ENCODE measurements at regions not wholly inside any gene's neighbourhood (a gene's known extent, or its start where the extent isn't known, plus 50 kb on each side); places are given as distances from the start of the nearest gene placed in this dataset.

GRCh38 chr11:42542336-42542735, 769.5 kb upstream of the API5 start:
- Histone ChIP-seq H3K4me3 (no peak overlapping the region), H3K27me3 (no peaks in the 10 kb centered on the region), H3K4me1 (no peaks in the 10 kb centered on the region), H3K9me3 (no peaks in the 10 kb centered on the region), H3K27ac (no peak overlapping the region), H3K36me3 (no peaks in the 10 kb centered on the region)
- TF ChIP-seq POLR2AphosphoS5 (IDR thresholded peaks at IDR 0.05): no peak
- TF ChIP-seq CTCF (IDR thresholded peaks at IDR 0.05): no peak
- no peak for TF ChIP-seq POLR2A (IDR thresholded peaks at IDR 0.05)
- intact Hi-C loops (cut with DNase I; ENCODE audit: low total_unique reads): no loop called here
- no peak for DNase-seq (ENCODE audit: low spot score in 2 of 2)

- no peak for TF ChIP-seq POLR2AphosphoS5 (IDR thresholded peaks at IDR 0.05)
- TF ChIP-seq CTCF (IDR thresholded peaks at IDR 0.05): no peak
- TF ChIP-seq POLR2A (IDR thresholded peaks at IDR 0.05): no peak
- Histone ChIP-seq H3K4me3 (no peak overlapping the region), H3K27ac (no peak overlapping the region), H3K36me3 (no peaks in the 10 kb centered on the region), H3K9me3 (no peaks in the 10 kb centered on the region), H3K27me3 (no peaks in the 10 kb centered on the region), H3K4me1 (no peaks in the 10 kb centered on the region)
- DNase-seq (ENCODE audit: low spot score in 2 of 2): no peak
- intact Hi-C loops (cut with DNase I; ENCODE audit: low total_unique reads): no loop called here
Observed at GRCh38 chr11:42543844-42544419, 767.9 kb upstream of the API5 start.

GRCh38 chr11:42544726-42545125, 767.1 kb upstream of the API5 start:
- Histone ChIP-seq H3K36me3 (no peaks in the 10 kb centered on the region), H3K27me3 (no peaks in the 10 kb centered on the region), H3K4me1 (no peaks in the 10 kb centered on the region), H3K4me3 (no peak overlapping the region), H3K9me3 (no peaks in the 10 kb centered on the region), H3K27ac (no peak overlapping the region)
- intact Hi-C loops (cut with DNase I; ENCODE audit: low total_unique reads): no loop called here
- DNase-seq (ENCODE audit: low spot score in 2 of 2): no peak
- TF ChIP-seq POLR2AphosphoS5 (IDR thresholded peaks at IDR 0.05): no peak
- no peak for TF ChIP-seq POLR2A (IDR thresholded peaks at IDR 0.05)
- TF ChIP-seq CTCF (IDR thresholded peaks at IDR 0.05): no peak

GRCh38 chr11:42545954-42546353, 765.8 kb upstream of the API5 start:
- DNase-seq (ENCODE audit: low spot score in 2 of 2): no peak
- Histone ChIP-seq H3K27ac (no peak overlapping the region), H3K4me3 (no peak overlapping the region), H3K4me1 (no peaks in the 10 kb centered on the region), H3K27me3 (no peaks in the 10 kb centered on the region), H3K36me3 (no peaks in the 10 kb centered on the region), H3K9me3 (no peaks in the 10 kb centered on the region)
- TF ChIP-seq POLR2AphosphoS5 (IDR thresholded peaks at IDR 0.05) (no peak), CTCF (IDR thresholded peaks at IDR 0.05) (no peak), POLR2A (IDR thresholded peaks at IDR 0.05) (no peak)
- intact Hi-C loops (cut with DNase I; ENCODE audit: low total_unique reads): no loop called here

GRCh38 chr11:42552786-42553185, 759.0 kb upstream of the API5 start:
- Histone ChIP-seq H3K27me3 (no peaks in the 10 kb centered on the region), H3K27ac (no peak overlapping the region), H3K4me3 (no peak overlapping the region), H3K36me3 (no peaks in the 10 kb centered on the region), H3K4me1 (no peaks in the 10 kb centered on the region), H3K9me3 (no peaks in the 10 kb centered on the region)
- DNase-seq (ENCODE audit: low spot score in 2 of 2): no peak
- intact Hi-C loops (cut with DNase I; ENCODE audit: low total_unique reads): no loop called here
- TF ChIP-seq POLR2AphosphoS5 (IDR thresholded peaks at IDR 0.05) (no peak), POLR2A (IDR thresholded peaks at IDR 0.05) (no peak), CTCF (IDR thresholded peaks at IDR 0.05) (no peak)
